C4-2B (cell line): ENCODE measurements at regions not wholly inside any gene's neighbourhood (a gene's known extent, or its start where the extent isn't known, plus 50 kb on each side); places are given as distances from the start of the nearest gene placed in this dataset.

Experiments
- CTCF ChIP-seq: fragments of 450-650 bp; conservative IDR thresholded peaks from 2 replicates; pipeline ENCODE4 v1.5.1; 2017; ENCODE audit warnings: mild to moderate bottlenecking
- ZFX ChIP-seq: fragments of 450-650 bp; IDR thresholded peaks from 2 replicates; pipeline ENCODE4 v1.6.1; 2017

GRCh38 chr10:128777342-128777741 is 651.1 kb upstream of the MKI67 start:
- TF ChIP-seq CTCF (no peak), ZFX (no peak)
